B cell (primary cell): ENCODE measurements at regions not wholly inside any gene's neighbourhood (a gene's known extent, or its start where the extent isn't known, plus 50 kb on each side); places are given as distances from the start of the nearest gene placed in this dataset.

Source experiments
- ATAC-seq: fragments of 200-7000 bp; cut with Tn5 transposase; one replicate; pipeline ENCODE4 v1.10.0; 2021; ENCODE audit warnings: low read depth, mild to moderate bottlenecking, moderate number of reproducible peaks, moderate library complexity
- CTCF ChIA-PET: fragments of 350-600 bp; sonication (Branson Sonifier 250); formaldehyde crosslinking; loops from one replicate; lab custom pipeline; 2021; ENCODE audit warnings: antibody characterized with exemption, inconsistent platforms; lab: Charles Lee
- POLR2A ChIA-PET: fragments of 350-600 bp; sonication (Branson Sonifier 250); formaldehyde crosslinking; loops from one replicate; lab custom pipeline; 2021; ENCODE audit warnings: antibody characterized with exemption; lab: Charles Lee
- DNase-seq: peaks from one replicate; pipeline ENCODE4 v3.0.0; 2013
- H2AFZ ChIP-seq: 2 replicates; pipeline ENCODE4 v1.6.1; 2012; ENCODE audit warnings: mild to moderate bottlenecking, low read depth, low read length; ENCODE audit not compliant: insufficient read depth, poor library complexity, severe bottlenecking
- H3K27ac ChIP-seq, 2 donors: 1 replicate in 1 of 2; 2 replicates in 1 of 2; pipeline ENCODE4 v1.5.1; 2012 to 2013; ENCODE audit warnings: low read length in 2 of 2, mild to moderate bottlenecking in 2 of 2, moderate library complexity in 1 of 2
- H3K27me3 ChIP-seq, 4 experiments: fragments of 200-600 bp in 1 of 4; sonication (generic) in 1 of 4; replicated peaks in 1 of 4; 1 replicate in 2 of 4; 2 replicates in 2 of 4; pipeline versions ENCODE4 v1.6.1 to v1.7.0; 2013 to 2016; ENCODE audit warnings: low read length in 3 of 4, mild to moderate bottlenecking in 2 of 4, mixed read lengths in 1 of 4, moderate library complexity in 1 of 4; ENCODE audit not compliant: insufficient read depth in 4 of 4, control insufficient read depth in 3 of 4; ENCODE audit errors: control extremely low read depth in 1 of 4
- H3K36me3 ChIP-seq, 2 experiments: replicated peaks in 1 of 2; 1 replicate in 1 of 2; 2 replicates in 1 of 2; pipeline versions ENCODE4 v1.6.1 to v1.7.1; 2013; ENCODE audit warnings: low read length in 1 of 2; ENCODE audit not compliant: insufficient read depth in 2 of 2, control insufficient read depth in 1 of 2; ENCODE audit errors: control extremely low read depth in 1 of 2, extremely low read depth in 1 of 2
- H3K4me1 ChIP-seq, 2 donors: fragments of 200-600 bp in 1 of 2; sonication (generic) in 1 of 2; 1 replicate in 1 of 2; 2 replicates in 1 of 2; pipeline versions ENCODE4 v1.5.1 to v1.6.1; 2013 to 2017; ENCODE audit warnings: low read length in 2 of 2; ENCODE audit not compliant: control insufficient read depth in 2 of 2, insufficient read depth in 2 of 2
- H3K4me2 ChIP-seq: replicated peaks from 2 replicates; pipeline ENCODE3; 2012; ENCODE audit warnings: mild to moderate bottlenecking, low read depth, low read length; ENCODE audit not compliant: poor library complexity, severe bottlenecking
- H3K4me3 ChIP-seq, 5 experiments: fragments of 200-600 bp in 1 of 5; sonication (generic) in 1 of 5; 1 replicate in 3 of 5; 2 replicates in 2 of 5; pipeline versions ENCODE4 v1.5.1 to v1.7.0; 2011 to 2016; ENCODE audit warnings: low read length in 4 of 5, mild to moderate bottlenecking in 4 of 5, low read depth in 2 of 5, control low read depth in 1 of 5, moderate library complexity in 1 of 5; ENCODE audit not compliant: insufficient read depth in 1 of 5; ENCODE audit errors: control extremely low read depth in 1 of 5, extremely low read depth in 1 of 5
- H3K79me2 ChIP-seq: fragments of 200-600 bp; sonication (generic); one replicate; pipeline ENCODE4 v1.6.0; 2016; ENCODE audit warnings: low read length; ENCODE audit not compliant: control insufficient read depth, insufficient read depth
- H3K9ac ChIP-seq: fragments of 200-600 bp; sonication (generic); 2 replicates; pipeline ENCODE4 v1.6.1; 2017; ENCODE audit warnings: mild to moderate bottlenecking, low read length, moderate library complexity
- H3K9me3 ChIP-seq, 3 donors: one replicate each; pipeline versions ENCODE4 v1.6.1 to v1.7.1; 2013; ENCODE audit warnings: low read length in 2 of 3; ENCODE audit not compliant: control insufficient read depth in 2 of 3, insufficient read depth in 1 of 3; ENCODE audit errors: control extremely low read depth in 1 of 3
- H4K20me1 ChIP-seq: 2 replicates; pipeline ENCODE4 v1.6.0; 2012; ENCODE audit warnings: mild to moderate bottlenecking, low read length; ENCODE audit not compliant: insufficient read depth, control insufficient read depth, poor library complexity, severe bottlenecking
- H3K27ac Mint-ChIP-seq: one replicate; pipeline ENCODE4 v1.8.0; 2021; ENCODE audit warnings: mixed read lengths
- H3K27me3 Mint-ChIP-seq: one replicate; pipeline ENCODE4 v1.8.0; 2021; ENCODE audit warnings: mixed read lengths
- H3K4me1 Mint-ChIP-seq: one replicate; pipeline ENCODE4 v1.8.0; 2021; ENCODE audit warnings: mixed read lengths
- H3K4me3 Mint-ChIP-seq: one replicate; pipeline ENCODE4 v1.8.0; 2021; ENCODE audit warnings: mixed read lengths
- H3K9me3 Mint-ChIP-seq: one replicate; pipeline ENCODE4 v1.8.0; 2022; ENCODE audit warnings: mixed read lengths; ENCODE audit not compliant: insufficient read depth
- CTCF ChIP-seq: fragments of 200-600 bp; IDR thresholded peaks from one replicate; pipeline ENCODE4 v1.8.0; 2022; ENCODE audit warnings: antibody characterized with exemption, mild to moderate bottlenecking
- EZH2 ChIP-seq: IDR thresholded peaks from 2 replicates; pipeline ENCODE4 v1.6.1; 2012; ENCODE audit warnings: borderline replicate concordance, low read depth, mild to moderate bottlenecking, moderate library complexity, low read length; ENCODE audit not compliant: insufficient read depth, poor library complexity, severe bottlenecking
- WGBS: methylation state at CpG from one replicate; pipeline ENCODE4 v1.1.5; 2013; ENCODE audit warnings: missing lambda C conversion rate; ENCODE audit not compliant: insufficient coverage; 5-methylcytosine and 5-hydroxymethylcytosine counted together
- intact Hi-C: fragments of 100-400 bp; cut with micrococcal nuclease; formaldehyde crosslinking; loops from one replicate; pipeline ENCODE4 v1.10.0; 2022

- intact Hi-C loops, result no loop called here
- ATAC-seq, result no peak
Observed at GRCh38 chr15:93449798-93450197, 360.8 kb upstream of the RGMA start.

DNA sequence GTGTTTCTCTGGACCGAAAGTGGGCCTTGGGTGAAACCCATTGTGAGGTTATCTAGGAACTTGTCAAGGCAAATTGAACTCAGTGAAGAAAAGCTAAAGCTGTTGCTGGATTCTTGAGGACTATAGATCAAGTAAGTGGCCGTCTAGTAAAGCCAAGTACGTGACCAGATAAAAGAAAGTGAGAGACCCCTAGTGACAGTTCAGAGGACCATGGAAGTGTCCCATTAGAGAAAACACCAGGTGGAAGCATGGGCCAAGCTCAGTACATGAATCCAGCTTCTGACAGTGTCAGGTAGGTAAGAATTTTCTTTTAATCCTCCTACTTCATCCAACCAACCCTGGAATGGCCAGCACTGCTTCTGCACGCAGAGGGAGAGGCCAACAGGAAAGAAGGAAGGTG is 349.3 kb upstream of the RGMA start:
- H3K27me3 Mint-ChIP-seq, result peaks cover 15% of the 10 kb centered on the region

More at GRCh38 chr15:93449798-93450197, 360.8 kb upstream of the RGMA start:
- no peak for DNase-seq
- H3K27ac ChIP-seq, result no peak overlapping the region
- no peaks in the 10 kb centered on the region for H3K4me1 ChIP-seq
- H3K36me3 ChIP-seq, result no peaks in the 10 kb centered on the region
- H3K27me3 Mint-ChIP-seq, result no peaks in the 10 kb centered on the region
- H4K20me1 ChIP-seq, result no peaks in the 10 kb centered on the region
- TF ChIP-seq EZH2, result no peak
- TF ChIP-seq CTCF, result no peak
- no peaks in the 10 kb centered on the region for H3K9me3 Mint-ChIP-seq
- H3K9ac ChIP-seq, result no peak overlapping the region
- H3K9me3 ChIP-seq, result no peaks in the 10 kb centered on the region
- no peak overlapping the region for H3K4me3 Mint-ChIP-seq
- POLR2A ChIA-PET, result no interaction called here
- H3K27ac Mint-ChIP-seq, result no peak overlapping the region
- CTCF ChIA-PET, result no interaction called here
- no peaks in the 10 kb centered on the region for H3K27me3 ChIP-seq
- no peak overlapping the region for H2AFZ ChIP-seq
- no peaks in the 10 kb centered on the region for H3K4me1 Mint-ChIP-seq
- H3K79me2 ChIP-seq, result no peaks in the 10 kb centered on the region
- no peak overlapping the region for H3K4me3 ChIP-seq
- no peak overlapping the region for H3K4me2 ChIP-seq
- 75% methylated on average over 1 of the region's 2 CpGs for WGBS

More for the DNA sequence above, 349.3 kb upstream of the RGMA start:
- H3K4me1 ChIP-seq, result no peaks in the 10 kb centered on the region
- H2AFZ ChIP-seq, result no peak overlapping the region
- H4K20me1 ChIP-seq, result no peaks in the 10 kb centered on the region
- H3K4me2 ChIP-seq, result no peak overlapping the region
- peaks cover 0 to 3% (median 0%) of the 10 kb centered on the region in 4 experiments for H3K27me3 ChIP-seq
- no peaks in the 10 kb centered on the region for H3K4me1 Mint-ChIP-seq
- H3K9me3 ChIP-seq, result peaks cover 0 to 3% (median 0%) of the 10 kb centered on the region in 3 donors
- POLR2A ChIA-PET, result no interaction called here
- TF ChIP-seq EZH2, result no peak
- no peak for TF ChIP-seq CTCF
- 44% methylated on average over 3 of the region's 4 CpGs for WGBS
- no peak overlapping the region for H3K4me3 Mint-ChIP-seq
- CTCF ChIA-PET, result no interaction called here
- no peak overlapping the region for H3K27ac Mint-ChIP-seq
- no peak overlapping the region for H3K27ac ChIP-seq
- no peaks in the 10 kb centered on the region for H3K36me3 ChIP-seq
- H3K9ac ChIP-seq, result no peak overlapping the region
- DNase-seq (no peak), ATAC-seq (no peak)
- no peaks in the 10 kb centered on the region for H3K9me3 Mint-ChIP-seq
- no peak overlapping the region for H3K4me3 ChIP-seq
- intact Hi-C loops, result no loop called here
- no peaks in the 10 kb centered on the region for H3K79me2 ChIP-seq
